Colonic mucosa (tissue), 4 donors: ENCODE measurements at regions not wholly inside any gene's neighbourhood (a gene's known extent, or its start where the extent isn't known, plus 50 kb on each side); places are given as distances from the start of the nearest gene placed in this dataset.

ENCODE experiments used
- DNase-seq: peaks from one replicate; pipeline ENCODE4 v3.0.0-alpha.2; 2020
- H3K27ac ChIP-seq: fragments of 200-600 bp; one replicate; pipeline ENCODE4 v1.8.0; 2021
- H3K27me3 ChIP-seq: fragments of 200-600 bp; one replicate; pipeline ENCODE4 v1.8.0; 2021
- H3K36me3 ChIP-seq: fragments of 200-600 bp; one replicate; pipeline ENCODE4 v1.8.0; 2021
- H3K4me1 ChIP-seq: fragments of 200-600 bp; one replicate; pipeline ENCODE4 v1.8.0; 2021; ENCODE audit warnings: mild to moderate bottlenecking
- H3K4me3 ChIP-seq: fragments of 200-600 bp; one replicate; pipeline ENCODE4 v1.8.0; 2021
- H3K9ac ChIP-seq, 2 donors: one replicate each; pipeline ENCODE4 v1.7.0; 2013; ENCODE audit warnings: control low read depth in 2 of 2, low read depth in 2 of 2, low read length in 2 of 2
- H3K9me3 ChIP-seq: fragments of 200-600 bp; one replicate; pipeline ENCODE4 v1.8.0; 2021
- intact Hi-C: fragments of 100-400 bp; cut with DNase I; formaldehyde crosslinking; loops from one replicate; pipeline ENCODE4 v1.14.1; 2022
- TF ChIP-seq, protein P1 (sequence below): fragments of 200-600 bp; IDR thresholded peaks from one replicate; pipeline ENCODE4 v1.8.0; 2022; ENCODE audit warnings: antibody characterized with exemption, mild to moderate bottlenecking
- donor health status: healthy.
- donor health status: DM: no; HTN: no; CAD: no.
- donor health status: DM: no; HTN: no; CAD: no.

DNA sequence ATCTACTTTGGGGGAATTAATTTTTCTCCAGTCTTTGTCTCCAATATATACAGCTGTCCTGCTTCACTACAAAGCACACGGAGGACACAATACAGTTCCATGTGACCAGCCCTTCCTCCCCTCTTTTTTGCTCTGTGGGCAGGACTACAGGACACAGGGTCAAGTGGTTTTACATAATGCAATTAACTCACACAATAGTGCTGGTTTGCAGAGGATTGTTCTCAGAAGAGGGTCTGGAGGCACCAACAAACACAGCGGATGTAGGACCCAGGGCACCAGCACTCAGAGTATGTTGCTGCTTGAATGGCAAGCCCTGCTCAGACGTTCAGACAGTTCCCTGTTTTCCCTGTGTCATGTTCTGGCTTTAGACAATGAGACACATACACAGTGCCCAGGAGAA, 52.0 kb upstream of the NPTX2 start:
- Histone ChIP-seq H3K4me1 (no peaks in the 10 kb centered on the region), H3K27ac (no peak overlapping the region), H3K9me3 (no peaks in the 10 kb centered on the region), H3K9ac (no peak overlapping the region), H3K4me3 (no peak overlapping the region), H3K36me3 (no peaks in the 10 kb centered on the region), H3K27me3 (no peaks in the 10 kb centered on the region)
- intact Hi-C loops = no loop called here
- DNase-seq = no peak
- TF ChIP-seq, protein P1, sequence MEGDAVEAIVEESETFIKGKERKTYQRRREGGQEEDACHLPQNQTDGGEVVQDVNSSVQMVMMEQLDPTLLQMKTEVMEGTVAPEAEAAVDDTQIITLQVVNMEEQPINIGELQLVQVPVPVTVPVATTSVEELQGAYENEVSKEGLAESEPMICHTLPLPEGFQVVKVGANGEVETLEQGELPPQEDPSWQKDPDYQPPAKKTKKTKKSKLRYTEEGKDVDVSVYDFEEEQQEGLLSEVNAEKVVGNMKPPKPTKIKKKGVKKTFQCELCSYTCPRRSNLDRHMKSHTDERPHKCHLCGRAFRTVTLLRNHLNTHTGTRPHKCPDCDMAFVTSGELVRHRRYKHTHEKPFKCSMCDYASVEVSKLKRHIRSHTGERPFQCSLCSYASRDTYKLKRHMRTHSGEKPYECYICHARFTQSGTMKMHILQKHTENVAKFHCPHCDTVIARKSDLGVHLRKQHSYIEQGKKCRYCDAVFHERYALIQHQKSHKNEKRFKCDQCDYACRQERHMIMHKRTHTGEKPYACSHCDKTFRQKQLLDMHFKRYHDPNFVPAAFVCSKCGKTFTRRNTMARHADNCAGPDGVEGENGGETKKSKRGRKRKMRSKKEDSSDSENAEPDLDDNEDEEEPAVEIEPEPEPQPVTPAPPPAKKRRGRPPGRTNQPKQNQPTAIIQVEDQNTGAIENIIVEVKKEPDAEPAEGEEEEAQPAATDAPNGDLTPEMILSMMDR = no peak

DNA sequence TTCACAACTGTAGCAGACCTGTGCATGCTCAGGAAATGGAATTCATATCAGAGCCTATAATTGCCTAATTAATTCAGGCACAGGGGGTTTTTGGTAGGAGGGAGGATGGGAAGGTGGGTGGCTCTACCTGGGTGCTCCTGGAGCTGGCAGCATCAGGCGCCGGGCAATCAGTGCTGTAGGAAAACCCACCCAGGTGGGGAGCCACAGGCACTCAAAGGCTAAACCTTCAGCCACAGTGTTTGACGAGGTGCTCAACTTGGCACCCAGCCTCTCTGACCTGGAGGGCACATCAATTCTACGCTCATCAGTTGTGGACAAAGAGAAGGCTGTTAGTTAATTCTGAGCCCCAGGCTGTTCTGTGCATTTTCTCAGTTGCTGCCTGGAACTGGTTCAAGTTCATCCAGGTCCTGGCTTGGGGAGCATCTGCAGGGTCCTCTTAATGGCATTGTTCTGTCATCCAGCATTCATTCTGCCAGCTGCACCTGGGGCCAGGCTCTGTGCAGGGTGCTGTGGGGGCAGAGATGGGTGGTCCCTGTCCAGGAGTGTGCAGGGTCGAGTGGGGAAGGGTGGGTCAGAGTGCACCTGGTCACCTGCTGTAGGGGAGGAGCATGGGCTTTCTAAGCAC, 54.1 kb upstream of the NPTX2 start:
- no peak overlapping the region for H3K9ac ChIP-seq
- H3K27me3 ChIP-seq = no peaks in the 10 kb centered on the region
- H3K4me3 ChIP-seq = no peak overlapping the region
- no peak overlapping the region for H3K27ac ChIP-seq
- TF ChIP-seq, protein P1 = no peak
- H3K9me3 ChIP-seq = no peaks in the 10 kb centered on the region
- intact Hi-C loops = no loop called here
- no peaks in the 10 kb centered on the region for H3K36me3 ChIP-seq
- no peak for DNase-seq
- no peaks in the 10 kb centered on the region for H3K4me1 ChIP-seq

DNA sequence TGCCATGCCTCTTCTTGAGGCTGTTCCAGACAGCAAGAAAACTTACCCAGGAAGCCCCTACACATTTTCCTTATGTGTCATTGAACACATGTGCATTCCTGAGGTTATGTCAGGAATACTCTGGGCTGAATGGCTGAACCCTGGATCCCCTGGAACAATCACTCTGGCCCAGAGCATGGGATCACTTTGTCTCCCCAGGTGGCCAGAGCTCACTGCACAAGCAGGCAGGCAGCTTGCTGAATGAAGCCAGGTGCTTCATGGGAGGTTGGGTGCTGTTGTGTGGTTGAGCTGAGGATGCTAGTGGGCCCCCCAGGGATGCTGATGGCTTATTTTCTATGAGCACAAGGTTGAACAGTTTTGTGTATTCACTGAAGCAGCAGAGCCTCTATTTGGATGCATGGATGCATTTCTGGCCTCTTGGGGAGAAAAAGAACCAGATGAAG, 54.7 kb upstream of the NPTX2 start:
- H3K27ac ChIP-seq = no peak overlapping the region
- H3K27me3 ChIP-seq = no peaks in the 10 kb centered on the region
- H3K9ac ChIP-seq = no peak overlapping the region
- no peak overlapping the region for H3K4me3 ChIP-seq
- no peak for DNase-seq
- H3K9me3 ChIP-seq = no peaks in the 10 kb centered on the region
- intact Hi-C loops = no loop called here
- no peaks in the 10 kb centered on the region for H3K4me1 ChIP-seq
- TF ChIP-seq, protein P1 = no peak
- H3K36me3 ChIP-seq = no peaks in the 10 kb centered on the region

DNA sequence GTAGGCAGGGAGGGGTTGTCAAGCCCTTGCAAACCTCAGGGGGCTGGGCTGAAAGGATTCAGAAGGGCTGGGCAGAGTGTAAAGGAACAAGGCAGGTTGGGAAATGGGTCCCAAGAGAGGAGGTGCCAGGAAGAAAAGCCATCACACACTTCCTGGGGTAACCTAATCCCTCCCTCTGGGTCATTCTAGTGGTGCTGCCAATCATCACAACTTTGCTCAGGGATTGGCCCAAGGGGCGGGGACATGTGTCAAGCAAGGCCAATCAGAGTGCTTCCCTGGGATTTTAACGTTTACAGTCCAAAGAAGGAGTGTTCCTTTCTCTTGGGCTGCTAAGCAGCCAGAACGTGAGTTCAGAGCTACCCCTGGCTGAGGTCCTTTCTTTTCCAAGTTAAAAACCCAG, 57.1 kb upstream of the NPTX2 start:
- no peak for DNase-seq

DNA sequence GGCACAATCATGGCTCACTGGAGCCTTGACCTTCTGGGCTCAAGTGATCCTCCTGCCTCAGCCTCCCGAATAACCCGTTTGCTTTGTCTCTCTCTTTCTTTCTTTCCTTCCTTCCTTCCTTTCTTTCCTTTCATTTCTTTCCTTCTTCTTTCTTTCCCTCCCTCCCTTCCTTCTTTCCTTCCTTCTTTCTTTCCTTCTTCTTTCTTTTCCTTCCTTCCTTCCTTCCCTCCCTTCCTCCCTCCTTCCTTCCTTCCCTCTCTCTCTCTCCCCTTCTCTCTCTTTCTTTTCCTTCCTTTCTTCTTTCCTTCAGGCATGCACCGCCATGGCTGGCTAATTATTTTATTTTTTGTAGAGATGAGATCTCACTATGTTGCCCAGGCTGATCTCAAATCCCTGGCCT, 57.9 kb upstream of the NPTX2 start:
- Histone ChIP-seq H3K9ac (no peak overlapping the region), H3K9me3 (no peaks in the 10 kb centered on the region), H3K27me3 (no peaks in the 10 kb centered on the region), H3K27ac (no peak overlapping the region), H3K4me1 (no peaks in the 10 kb centered on the region), H3K36me3 (no peaks in the 10 kb centered on the region), H3K4me3 (no peak overlapping the region)
- TF ChIP-seq, protein P1 = no peak
- DNase-seq = no peak
- intact Hi-C loops = no loop called here

More for the DNA sequence above, 57.1 kb upstream of the NPTX2 start:
- no peak overlapping the region for H3K4me3 ChIP-seq
- H3K27ac ChIP-seq = no peak overlapping the region
- H3K27me3 ChIP-seq = no peaks in the 10 kb centered on the region
- H3K9me3 ChIP-seq = no peaks in the 10 kb centered on the region
- no peak overlapping the region for H3K9ac ChIP-seq
- no peaks in the 10 kb centered on the region for H3K36me3 ChIP-seq
- TF ChIP-seq, protein P1 = no peak
- intact Hi-C loops = no loop called here
- no peaks in the 10 kb centered on the region for H3K4me1 ChIP-seq
